Aorta (tissue), 5 donors: ENCODE measurements at regions not wholly inside any gene's neighbourhood (a gene's known extent, or its start where the extent isn't known, plus 50 kb on each side); places are given as distances from the start of the nearest gene placed in this dataset.
A peak's percentile ranks its signal among the peaks of the same experiment; 100 is the strongest.
"Not testable (repeated sequence)": the region's sequence is repeated elsewhere in the genome, so short reads cannot be mapped to it uniquely, and the experiment has no call there.

ENCODE experiments used
- ATAC-seq: fragments of 200-7000 bp; cut with Tn5 transposase; one replicate; pipeline ENCODE4 v1.9.1; 2022; ENCODE audit warnings: moderate library complexity; ENCODE audit not compliant: low FRiP score
- DNase-seq, 2 donors: peaks; one replicate each; pipeline ENCODE4 v3.0.0-alpha.2; 2020
- H3K27ac ChIP-seq, 2 donors: one replicate each; pipeline ENCODE4 v1.5.1; 2013; ENCODE audit warnings: low read length in 2 of 2, mild to moderate bottlenecking in 2 of 2, moderate library complexity in 2 of 2, control low read depth in 1 of 2, inconsistent platforms in 1 of 2, low read depth in 1 of 2
- H3K27me3 ChIP-seq, 2 donors: one replicate each; pipeline ENCODE4 v1.6.1; 2013; ENCODE audit warnings: control low read depth in 1 of 2, low read length in 1 of 2, mild to moderate bottlenecking in 1 of 2, moderate library complexity in 1 of 2; ENCODE audit not compliant: insufficient read depth in 2 of 2, control insufficient read depth in 1 of 2
- H3K36me3 ChIP-seq, 2 donors: one replicate each; pipeline ENCODE4 v1.6.1; 2013; ENCODE audit warnings: control low read depth in 1 of 2, low read length in 1 of 2, mild to moderate bottlenecking in 1 of 2; ENCODE audit not compliant: insufficient read depth in 2 of 2, control insufficient read depth in 1 of 2
- H3K4me1 ChIP-seq, 2 donors: one replicate each; pipeline ENCODE4 v1.6.1; 2013; ENCODE audit warnings: low read length in 2 of 2, control low read depth in 1 of 2, mild to moderate bottlenecking in 1 of 2, moderate library complexity in 1 of 2; ENCODE audit not compliant: insufficient read depth in 2 of 2, control insufficient read depth in 1 of 2
- H3K4me3 ChIP-seq, 2 donors: one replicate each; pipeline ENCODE4 v1.5.1; 2013; ENCODE audit warnings: low read length in 2 of 2, control low read depth in 1 of 2, mild to moderate bottlenecking in 1 of 2
- H3K9me3 ChIP-seq: one replicate; pipeline ENCODE4 v1.6.1; 2013; ENCODE audit warnings: mild to moderate bottlenecking, low read length; ENCODE audit not compliant: control insufficient read depth
- WGBS, 2 donors: extraction: QIAGEN DNeasy Blood & Tissue Kit; methylation state at CpG; one replicate each; pipeline ENCODE4 v1.1.7; 2013; 5-methylcytosine and 5-hydroxymethylcytosine counted together
- intact Hi-C, 2 donors: fragments of 100-400 bp; cut with DNase I; formaldehyde crosslinking; loops; one replicate each; pipeline versions ENCODE4 v1.14.2 to v1.15.0; 2022
- donor health status: healthy with polysubstance abuse.
- donor health status: Bipolar disorder and iron deficiency.
- donor health status: DM: no; HTN: no; CAD: no.
- donor health status: DM: no; HTN: no; CAD: no.
- donor health status: DM: yes; HTN: yes; CAD: no.

- H3K27ac ChIP-seq = no peak overlapping the region
- H3K9me3 ChIP-seq = no peaks in the 10 kb centered on the region
- WGBS, 2 donors = 48 to 57% methylated on average over 2 of the region's 2 CpGs
- H3K4me3 ChIP-seq = no peak overlapping the region
- ATAC-seq = no peak
- H3K36me3 ChIP-seq = no peaks in the 10 kb centered on the region
- DNase-seq = no peak
- intact Hi-C loops = no loop called here
- H3K4me1 ChIP-seq = no peaks in the 10 kb centered on the region
- no peaks in the 10 kb centered on the region for H3K27me3 ChIP-seq
Observed at GRCh38 chr6:19209202-19209601, 628.0 kb upstream of the ID4 start.

DNA sequence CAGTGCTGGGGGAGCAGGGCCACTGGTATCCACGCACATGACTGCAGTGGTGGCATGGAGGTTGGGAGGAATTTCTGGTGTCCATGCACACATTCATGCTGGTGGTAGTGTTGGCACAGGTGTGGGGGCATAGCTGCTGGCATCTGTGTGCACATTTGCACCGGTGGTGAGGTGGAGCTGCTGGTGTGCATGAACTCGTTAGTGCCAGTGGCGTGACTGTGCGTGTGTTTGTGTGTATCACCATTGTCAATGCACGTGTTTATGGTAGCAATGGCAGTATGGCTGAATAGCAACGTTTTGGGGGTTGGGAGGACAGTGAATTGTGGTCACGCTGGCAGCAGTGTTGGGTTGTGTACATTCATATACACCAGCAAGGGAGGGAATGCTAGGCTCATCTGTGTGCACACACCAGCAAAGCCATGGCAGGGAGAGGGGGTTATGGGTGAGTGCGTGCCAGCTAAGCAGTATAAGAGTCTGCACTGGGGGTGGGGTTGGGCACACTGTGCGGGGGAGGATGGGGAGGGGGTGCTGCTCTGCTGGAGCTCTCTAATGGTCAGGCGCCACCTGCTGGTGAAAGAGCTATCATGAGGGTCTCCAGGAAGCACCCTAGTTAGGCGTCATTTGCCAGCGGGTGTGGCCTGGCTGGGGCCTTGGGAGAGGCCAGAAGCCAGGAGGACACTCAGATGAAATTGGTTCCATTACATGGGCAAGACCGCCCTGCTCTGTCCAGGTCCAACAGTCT lies 626.1 kb upstream of the ID4 start:
- ATAC-seq (no peak), DNase-seq (peak in 1 of 2 donors; percentile 55)
- no peaks in the 10 kb centered on the region for H3K4me1 ChIP-seq
- H3K36me3 ChIP-seq = no peaks in the 10 kb centered on the region
- no peak overlapping the region for H3K27ac ChIP-seq
- WGBS, 2 donors = 94 to 96% methylated on average over 14 of the region's 14 CpGs
- H3K9me3 ChIP-seq = no peaks in the 10 kb centered on the region
- no peak overlapping the region for H3K4me3 ChIP-seq
- intact Hi-C loops = no loop called here
- H3K27me3 ChIP-seq = no peaks in the 10 kb centered on the region

DNA sequence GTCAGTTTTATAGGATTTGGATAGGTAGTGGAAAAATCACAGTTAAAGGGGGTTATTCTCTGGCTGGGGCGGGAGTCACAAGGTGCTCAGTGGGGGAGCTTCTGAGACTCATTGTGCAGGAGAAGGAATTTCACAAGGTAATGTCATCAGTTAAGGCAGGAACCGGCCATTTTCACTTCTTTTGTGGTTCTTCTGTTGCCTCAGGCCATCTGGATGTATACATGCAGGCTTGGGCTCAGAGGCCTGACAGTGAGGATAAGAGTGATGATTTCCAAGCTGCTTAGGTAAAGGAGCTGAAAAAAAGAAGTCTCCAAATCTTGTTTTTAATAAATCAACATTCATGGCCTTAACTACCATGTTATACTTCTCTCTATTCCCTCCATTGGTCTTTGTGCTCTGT lies 622.9 kb upstream of the ID4 start:
- Histone ChIP-seq H3K4me1 (no peaks in the 10 kb centered on the region), H3K4me3 (no peak overlapping the region), H3K36me3 (no peaks in the 10 kb centered on the region), H3K27ac (no peak overlapping the region), H3K27me3 (no peaks in the 10 kb centered on the region), H3K9me3 (no peaks in the 10 kb centered on the region)
- intact Hi-C loops = no loop called here
- no peak for ATAC-seq
- DNase-seq = no peak
- 95 to 96% methylated on average over 2 of the region's 2 CpGs for WGBS, 2 donors

- ATAC-seq (no peak), DNase-seq (no peak)
- Histone ChIP-seq H3K4me3 (no peak overlapping the region), H3K27me3 (no peaks in the 10 kb centered on the region), H3K4me1 (no peaks in the 10 kb centered on the region), H3K27ac (no peak overlapping the region), H3K36me3 (no peaks in the 10 kb centered on the region), H3K9me3 (no peaks in the 10 kb centered on the region)
- 13 to 14% methylated on average over 1 of the region's 1 CpG for WGBS, 2 donors
- intact Hi-C loops = no loop called here
Observed at GRCh38 chr6:19219931-19220330, 617.2 kb upstream of the ID4 start.

DNA sequence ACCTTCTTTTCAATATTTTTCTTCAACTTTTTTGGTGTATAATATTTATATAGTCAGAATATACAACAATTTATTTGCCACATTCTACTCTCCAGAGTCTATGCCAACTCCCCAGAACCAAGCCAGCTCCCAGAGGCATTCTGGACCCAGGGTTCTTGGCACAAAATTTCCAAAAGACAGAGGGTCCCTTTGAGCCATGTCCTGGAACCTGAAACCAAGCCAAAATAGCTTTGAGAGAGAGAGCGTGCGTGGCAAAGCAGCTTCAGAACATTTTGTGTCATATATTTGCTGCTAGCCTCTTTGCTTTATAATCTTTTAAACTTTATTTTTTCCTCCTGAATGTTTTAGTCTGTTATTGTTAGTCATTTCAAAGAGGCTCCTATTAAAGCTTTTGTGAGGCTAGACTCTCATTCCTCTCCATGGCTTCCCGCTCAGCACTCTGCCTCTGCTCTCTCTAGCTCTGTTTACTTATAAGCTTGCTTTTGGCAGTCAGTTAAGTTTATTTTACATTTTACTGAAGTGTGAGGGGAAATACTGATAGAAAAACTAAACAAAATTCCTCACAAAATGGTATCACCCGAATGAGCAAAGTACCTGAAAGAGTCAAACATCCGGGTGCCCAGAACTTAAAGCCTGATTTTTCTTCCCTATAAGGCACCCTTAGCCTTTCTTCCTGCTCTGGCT lies 605.1 kb upstream of the ID4 start:
- intact Hi-C loops = loop anchor here in 1 of 2 donors (10.0 kb wide), 1 partner anchor 147 kb away; no protein-coding TSS in a partner anchor
- H3K4me3 ChIP-seq = no peak overlapping the region

DNA sequence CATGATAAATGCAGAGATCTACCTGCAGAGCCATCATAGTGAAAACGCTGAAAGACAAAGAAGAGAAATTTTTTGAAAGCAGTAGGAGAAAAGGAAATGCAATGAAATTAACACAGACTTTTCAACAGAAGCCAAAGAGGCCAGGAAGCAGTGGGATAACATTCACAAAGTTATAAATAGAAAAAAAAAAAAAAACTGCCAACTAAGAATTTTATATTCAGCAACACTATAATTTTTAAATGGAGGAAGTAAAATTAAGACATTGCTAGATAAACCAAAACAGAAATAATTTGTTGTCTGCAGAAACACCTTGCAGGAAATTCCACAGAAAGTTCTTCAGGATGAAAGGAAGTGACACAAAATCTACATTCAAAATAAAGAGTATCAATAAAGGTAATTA lies 591.5 kb upstream of the ID4 start:
- H3K36me3 ChIP-seq = no peaks in the 10 kb centered on the region
- no peak overlapping the region for H3K4me3 ChIP-seq
- H3K9me3 ChIP-seq = peaks cover 1% of the 10 kb centered on the region
- H3K27me3 ChIP-seq = no peaks in the 10 kb centered on the region
- intact Hi-C loops = no loop called here
- DNase-seq (no peak), ATAC-seq (no peak)
- H3K27ac ChIP-seq = no peak overlapping the region
- H3K4me1 ChIP-seq = no peaks in the 10 kb centered on the region
- WGBS, 2 donors = 93 to 94% methylated on average over 1 of the region's 1 CpG

More for the DNA sequence above, 605.1 kb upstream of the ID4 start:
- H3K27me3 ChIP-seq = no peaks in the 10 kb centered on the region
- no peaks in the 10 kb centered on the region for H3K9me3 ChIP-seq
- H3K36me3 ChIP-seq = no peaks in the 10 kb centered on the region
- H3K27ac ChIP-seq = peak overlapping the region; percentile 63 to 76
- no peak for ATAC-seq
- peak in 1 of 2 donors; percentile 20 for DNase-seq
- H3K4me1 ChIP-seq = no peaks in the 10 kb centered on the region
- WGBS, 2 donors = 6 to 8% methylated on average over 5 of the region's 5 CpGs

GRCh38 chr6:19247181-19247580 lies 590.0 kb upstream of the ID4 start:
- intact Hi-C loops, H3K27me3 ChIP-seq, H3K4me3 ChIP-seq, H3K27ac ChIP-seq, H3K4me1 ChIP-seq, H3K36me3 ChIP-seq, ATAC-seq, H3K9me3 ChIP-seq: not testable (repeated sequence)
- 90 to 93% methylated on average over 7 to 8 of the region's 8 CpGs for WGBS, 2 donors
- peak in 1 of 2 donors; percentile 36 for DNase-seq

DNA sequence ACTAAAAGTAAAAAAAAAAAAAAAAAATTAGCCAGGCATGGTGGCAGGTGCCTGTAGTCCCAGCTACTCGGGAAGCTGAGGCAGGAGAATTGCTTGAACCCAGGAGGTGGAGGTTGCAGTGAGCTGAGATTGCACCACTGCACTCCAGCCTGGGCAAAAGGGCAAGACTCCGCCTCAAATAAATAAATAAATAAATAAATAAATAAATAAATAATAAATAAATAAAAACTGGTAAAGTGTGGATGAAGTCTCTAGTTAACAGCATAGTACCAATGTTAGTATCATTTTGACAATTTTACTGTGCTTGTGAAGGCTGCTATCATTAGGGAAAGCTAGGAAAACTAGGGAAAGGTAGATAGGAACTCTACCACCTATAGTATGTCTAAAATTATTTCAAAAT lies 581.0 kb upstream of the ID4 start:
- H3K4me1 ChIP-seq, intact Hi-C loops, H3K9me3 ChIP-seq, H3K36me3 ChIP-seq, H3K27me3 ChIP-seq, ATAC-seq, H3K27ac ChIP-seq, DNase-seq, H3K4me3 ChIP-seq: not testable (repeated sequence)
- WGBS, 2 donors = 94% methylated on average over 2 of the region's 2 CpGs

- Histone ChIP-seq H3K36me3 (no peaks in the 10 kb centered on the region), H3K4me3 (no peak overlapping the region), H3K27me3 (no peaks in the 10 kb centered on the region), H3K9me3 (no peaks in the 10 kb centered on the region), H3K4me1 (no peaks in the 10 kb centered on the region), H3K27ac (no peak overlapping the region)
- ATAC-seq (no peak), DNase-seq (no peak)
- WGBS, 2 donors = 97 to 100% methylated on average over 1 of the region's 1 CpG
- intact Hi-C loops = no loop called here
Observed at GRCh38 chr6:19261642-19262041, 575.5 kb upstream of the ID4 start.
